ENCODE measurements at regions not wholly inside any gene's neighbourhood (a gene's known extent, or its start where the extent isn't known, plus 50 kb on each side); places are given as distances from the start of the nearest gene placed in this dataset.
"Not testable (repeated sequence)": the region's sequence is repeated elsewhere in the genome, so short reads cannot be mapped to it uniquely, and the experiment has no call there.

DNA sequence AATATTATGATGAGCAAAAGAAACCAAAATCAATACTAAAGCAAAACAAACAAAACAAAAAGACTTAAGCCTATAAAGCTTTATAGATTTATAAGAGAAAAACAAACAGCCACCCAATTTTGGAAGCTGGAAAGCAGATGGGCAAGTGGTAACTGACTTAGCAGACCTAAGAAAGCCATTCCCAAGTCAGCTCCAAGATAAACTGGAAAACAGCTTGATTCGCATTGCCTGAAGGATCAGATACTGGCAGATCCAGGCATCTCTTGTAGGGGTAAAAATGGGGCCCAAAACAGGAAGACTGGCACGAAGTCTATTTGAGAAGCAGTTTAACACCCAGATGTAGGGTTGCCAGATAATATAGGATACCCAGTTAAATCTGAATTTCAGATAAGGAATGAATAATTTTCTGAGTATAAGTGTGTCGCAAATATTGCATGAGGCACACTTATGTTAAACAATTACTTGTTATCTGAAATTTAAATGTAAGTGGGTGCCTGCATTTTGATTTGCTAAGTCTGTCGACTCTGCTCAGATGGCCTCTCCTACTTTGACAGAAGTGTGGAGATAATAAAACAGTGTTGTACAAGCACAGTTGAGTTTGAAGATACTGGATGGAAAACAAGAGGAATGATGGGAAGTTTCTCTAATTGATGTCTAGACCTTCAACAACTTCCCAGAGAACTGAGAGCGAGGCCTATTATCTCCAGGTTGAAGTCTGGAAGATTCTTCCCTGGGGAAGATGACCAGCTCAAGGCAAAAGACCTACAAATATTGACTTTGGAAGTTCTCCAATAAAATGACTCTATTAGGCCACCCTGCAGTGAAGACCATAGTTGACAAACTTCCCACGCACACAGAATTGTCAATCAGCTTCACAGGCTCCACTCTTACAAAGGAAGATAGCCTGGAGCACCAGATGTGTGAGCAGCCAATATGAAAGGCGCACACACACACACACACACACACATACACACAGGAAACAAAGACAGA lies 113.4 kb downstream of the FAM50B start:
- DNase-seq, result no peak

DNA sequence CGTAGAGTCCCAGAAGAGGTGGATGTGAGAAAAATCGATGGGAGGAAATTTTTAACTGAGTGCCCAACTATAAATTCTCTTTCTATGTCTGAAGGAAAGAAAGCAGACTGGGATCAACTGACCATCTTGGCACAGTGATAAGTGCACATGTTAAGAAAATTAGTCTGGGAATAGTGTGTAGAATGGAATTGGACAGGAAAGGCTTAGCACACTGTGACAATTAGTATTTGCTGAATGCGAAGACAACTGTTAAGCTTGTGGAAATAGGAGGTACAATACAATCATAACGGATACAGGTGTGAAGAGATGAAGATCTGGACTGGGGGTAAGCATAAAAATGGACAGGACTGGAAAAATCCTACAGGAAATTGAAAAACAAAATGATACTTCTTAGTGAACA lies 114.3 kb downstream of the FAM50B start:
- DNase-seq, result no peak

DNA sequence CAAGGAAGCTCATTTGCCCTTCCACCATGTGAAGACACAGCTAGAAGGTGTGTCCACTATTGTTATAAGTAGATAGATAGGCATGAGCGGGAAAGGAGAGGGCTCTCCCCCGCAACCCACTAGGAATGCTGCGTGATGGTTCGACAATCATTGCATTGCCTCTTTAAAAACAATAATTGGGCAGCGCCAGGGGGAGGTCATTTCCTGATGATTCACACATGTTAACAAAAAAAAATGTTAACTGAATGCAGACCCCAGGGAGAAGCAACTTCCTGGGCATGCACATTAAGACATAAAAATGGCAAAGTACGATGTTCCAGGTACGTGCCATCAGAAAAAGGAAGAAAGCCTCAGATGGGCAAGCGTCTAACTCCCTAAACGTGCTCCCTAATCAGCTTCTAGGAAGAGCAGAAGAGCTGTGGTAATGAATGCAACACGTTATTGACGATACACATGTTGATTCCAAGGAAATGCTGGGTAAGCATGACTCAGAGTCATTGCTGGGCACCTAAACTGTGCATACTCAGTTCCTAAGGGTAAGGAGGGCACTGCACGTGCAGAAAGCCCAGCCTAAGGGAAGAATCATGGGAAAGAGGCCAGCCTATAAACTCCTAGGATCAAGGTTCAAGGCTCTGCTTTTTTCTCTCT lies 113.7 kb downstream of the FAM217A start:
- no peak for DNase-seq

DNA sequence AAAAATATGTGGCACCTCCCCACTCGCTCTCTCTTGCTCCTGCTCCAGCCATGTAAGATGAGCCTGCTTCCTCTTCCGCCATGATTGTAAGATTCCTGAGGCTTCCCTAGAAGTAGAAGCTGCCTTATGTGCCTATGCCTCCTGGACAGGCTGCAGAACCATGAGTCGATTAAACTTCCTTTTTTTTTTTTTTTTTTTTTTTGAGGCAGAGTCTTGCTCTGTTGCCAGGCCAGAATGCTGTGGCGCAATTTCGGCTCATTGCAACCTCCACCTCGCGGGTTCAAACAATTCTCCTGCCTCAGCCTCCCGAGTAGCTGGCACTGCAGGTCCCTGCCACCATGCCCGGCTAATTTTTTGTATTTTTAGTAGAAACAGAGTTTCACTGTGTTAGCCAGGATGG lies 112.5 kb downstream of the FAM217A start:
- DNase-seq, result no peak

DNA sequence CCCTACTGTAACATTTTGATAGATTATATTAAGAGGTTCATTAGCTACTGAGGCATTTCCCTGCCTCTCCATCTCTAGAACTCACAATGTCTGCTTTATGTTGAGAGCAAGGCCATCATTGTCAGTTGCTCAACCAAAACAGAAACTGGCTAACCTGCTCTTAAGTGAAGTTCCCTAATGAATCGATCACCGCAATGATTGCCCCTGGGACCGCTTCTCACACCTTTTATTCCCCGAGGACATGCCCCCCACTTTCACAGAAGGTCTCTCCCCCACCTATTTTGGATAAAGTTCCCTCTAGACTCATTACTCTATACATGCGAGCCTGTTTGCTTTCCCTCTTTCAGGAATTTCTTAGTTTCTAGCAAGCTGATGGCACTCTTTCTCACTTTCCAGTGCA lies 108.8 kb downstream of the FAM217A start:
- DNase-seq, result no peak

DNA sequence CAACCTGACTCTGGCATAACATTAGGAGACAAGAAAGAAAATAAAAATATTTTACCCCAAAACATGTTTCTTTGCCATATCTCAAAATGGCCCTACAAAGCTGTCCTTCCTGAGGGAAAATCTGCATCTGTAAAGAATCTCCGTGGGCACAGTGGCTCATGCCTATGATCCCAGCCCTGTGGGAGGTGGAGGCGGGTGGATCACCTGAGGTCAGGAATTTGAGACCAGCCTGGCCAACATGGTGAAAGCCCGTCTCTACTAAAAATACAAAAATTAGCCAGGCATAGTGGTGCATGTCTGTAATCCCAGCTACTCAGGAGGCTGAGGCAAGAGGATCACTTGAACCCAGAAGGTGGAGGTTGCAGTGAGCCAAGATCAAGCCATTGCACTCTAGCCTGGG lies 105.8 kb downstream of the FAM217A start:
- not testable (repeated sequence) for DNase-seq

DNA sequence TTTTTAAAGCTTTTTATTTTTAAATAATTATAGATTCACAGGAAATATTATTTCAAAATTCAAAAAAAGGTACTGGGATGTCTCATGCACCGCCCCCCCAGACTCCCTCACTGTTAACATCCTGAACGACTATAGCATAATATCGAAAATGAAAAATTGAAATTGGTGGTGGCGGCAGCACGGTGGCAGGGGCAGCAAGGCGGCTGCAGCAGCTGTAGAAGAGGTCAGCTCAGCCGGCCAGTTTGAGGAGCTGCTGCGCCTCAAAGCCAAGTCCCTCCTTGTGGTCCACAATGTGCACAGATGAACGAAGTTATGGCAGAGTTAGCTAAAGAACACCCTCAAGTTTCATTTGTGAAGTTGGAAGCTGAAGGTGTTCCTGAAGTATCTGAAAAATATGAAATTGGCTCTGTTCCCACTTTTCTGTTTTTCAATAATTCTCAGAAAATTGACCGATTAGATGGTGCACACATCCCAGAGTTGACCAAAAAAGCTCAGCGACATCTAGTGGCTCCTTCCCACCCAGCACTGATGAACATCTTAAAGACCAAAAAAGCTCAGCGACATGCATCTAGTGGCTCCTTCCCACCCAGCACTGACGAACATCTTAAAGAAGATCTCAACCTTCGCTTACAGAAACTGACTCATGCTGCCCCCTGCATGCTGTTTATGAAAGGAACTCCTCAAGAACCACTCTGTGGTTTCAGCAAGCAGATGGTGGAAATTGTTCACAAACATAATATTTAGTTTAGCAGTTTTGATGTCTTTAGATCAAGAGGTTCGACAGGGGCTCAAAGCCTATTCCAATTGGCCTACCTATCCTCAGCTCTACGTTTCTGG lies 100.8 kb downstream of the FAM217A start:
- DNase-seq, result no peak

DNA sequence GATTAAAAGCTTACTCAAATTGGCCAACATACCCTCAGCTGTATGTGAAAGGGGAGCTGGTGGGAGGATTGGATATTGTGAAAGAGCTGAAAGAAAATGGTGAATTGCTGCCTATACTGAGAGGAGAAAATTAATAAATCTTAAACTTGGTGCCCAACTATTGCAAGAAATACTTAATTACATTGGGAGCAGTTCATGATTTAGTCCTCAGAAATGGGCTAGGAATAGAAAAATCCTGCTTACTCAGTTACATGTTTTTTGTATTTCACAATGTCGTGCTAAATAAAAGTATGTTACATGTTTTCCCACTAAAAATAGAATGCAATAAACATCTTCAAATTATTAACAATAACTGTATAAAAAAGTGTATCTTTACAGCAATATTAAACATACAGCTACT lies 100.0 kb downstream of the FAM217A start:
- DNase-seq, result not testable (repeated sequence)

DNA sequence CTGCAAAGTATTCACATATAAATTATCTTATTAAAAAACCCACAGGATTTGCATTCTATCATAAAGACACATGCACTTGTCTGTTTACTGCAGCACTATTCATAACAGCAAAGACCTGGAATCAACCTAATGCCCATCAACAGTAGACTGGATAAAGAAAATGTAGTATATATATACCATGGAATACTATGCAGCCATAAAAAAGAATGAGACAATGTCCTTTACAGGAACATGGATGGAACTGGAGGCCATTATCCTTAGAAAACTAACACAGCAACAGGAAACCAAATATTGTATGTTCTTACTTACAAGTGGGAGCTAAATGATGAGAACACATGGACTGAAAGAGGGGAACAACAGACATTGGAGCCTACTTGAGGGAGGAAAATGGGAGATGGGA lies 97.0 kb downstream of the FAM217A start:
- DNase-seq, result no peak

DNA sequence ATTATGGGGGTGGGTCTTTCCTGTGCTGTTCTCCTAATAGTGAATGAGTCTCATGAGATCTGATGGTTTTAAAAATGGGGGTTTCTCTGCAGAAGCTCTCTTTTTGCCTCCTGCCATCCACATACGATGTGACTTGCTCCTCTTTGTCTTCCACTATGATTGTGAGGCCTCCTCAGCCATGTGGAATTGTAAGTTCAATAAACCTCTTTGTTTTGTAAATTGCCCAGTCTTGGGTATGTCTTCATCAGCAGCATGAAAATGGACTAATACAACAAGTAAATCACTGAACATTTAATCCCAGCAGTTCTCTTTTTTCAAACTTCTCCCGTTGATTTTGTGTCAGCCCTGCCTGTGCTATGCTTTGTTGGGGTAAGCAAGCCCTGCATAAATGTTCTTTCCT lies 95.2 kb downstream of the FAM217A start:
- no peak for DNase-seq

DNA sequence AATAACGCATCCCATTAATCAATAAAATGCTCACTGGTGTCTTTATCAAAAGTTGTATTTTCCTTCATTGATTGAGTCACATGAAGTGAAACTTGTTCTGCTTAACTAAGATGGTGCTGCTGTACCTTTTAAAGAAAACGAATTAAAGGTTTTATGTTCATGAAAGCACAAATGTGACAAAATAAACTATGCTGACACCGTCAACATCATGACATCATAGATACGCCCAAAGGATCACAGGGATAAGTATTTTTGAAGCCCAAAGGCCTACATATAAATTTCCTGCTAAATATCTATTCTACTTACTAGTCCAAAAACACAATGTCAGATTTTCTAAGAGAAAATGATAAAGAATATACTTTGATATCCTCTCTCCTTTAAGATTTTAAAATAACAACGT lies 94.4 kb downstream of the FAM217A start:
- DNase-seq, result no peak

DNA sequence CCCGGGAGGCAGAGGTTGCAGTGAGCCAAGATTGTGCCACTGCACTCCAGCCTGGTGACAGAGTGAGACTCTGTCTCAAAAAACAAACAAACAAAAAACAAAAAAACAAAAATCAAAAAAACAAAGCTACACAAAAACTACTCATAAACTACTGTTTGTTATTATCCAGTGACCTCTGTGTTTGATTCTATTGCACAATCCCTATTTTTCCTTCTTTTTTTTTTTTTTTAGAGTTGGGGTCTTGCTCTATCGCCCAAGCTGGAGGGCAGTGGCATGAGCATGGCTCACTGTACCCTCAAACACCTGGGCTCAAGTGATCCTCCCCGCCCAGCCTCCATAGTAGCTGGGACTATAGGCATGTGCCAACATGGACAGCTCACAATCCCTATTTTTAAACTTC lies 92.7 kb downstream of the FAM217A start:
- no peak for DNase-seq

DNA sequence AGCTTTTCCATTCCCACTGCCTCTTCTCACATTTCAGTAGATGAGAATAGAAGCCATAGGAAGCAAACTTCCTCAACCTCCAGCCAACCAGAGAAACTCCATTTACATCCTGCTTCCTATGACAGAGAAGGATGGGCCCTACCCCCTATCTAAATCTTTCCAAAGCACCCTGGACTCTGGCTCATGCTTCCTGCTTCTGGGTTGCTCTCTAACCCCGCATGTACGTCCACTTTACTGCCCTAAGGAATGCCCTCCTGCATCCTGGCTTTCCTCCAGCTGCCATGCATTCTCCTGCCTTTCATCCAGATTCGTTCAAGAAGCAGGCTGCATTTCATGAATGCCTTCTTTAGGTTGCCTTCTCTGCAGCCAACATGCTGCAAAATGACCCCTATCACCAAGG lies 91.9 kb downstream of the FAM217A start:
- no peak for DNase-seq

DNA sequence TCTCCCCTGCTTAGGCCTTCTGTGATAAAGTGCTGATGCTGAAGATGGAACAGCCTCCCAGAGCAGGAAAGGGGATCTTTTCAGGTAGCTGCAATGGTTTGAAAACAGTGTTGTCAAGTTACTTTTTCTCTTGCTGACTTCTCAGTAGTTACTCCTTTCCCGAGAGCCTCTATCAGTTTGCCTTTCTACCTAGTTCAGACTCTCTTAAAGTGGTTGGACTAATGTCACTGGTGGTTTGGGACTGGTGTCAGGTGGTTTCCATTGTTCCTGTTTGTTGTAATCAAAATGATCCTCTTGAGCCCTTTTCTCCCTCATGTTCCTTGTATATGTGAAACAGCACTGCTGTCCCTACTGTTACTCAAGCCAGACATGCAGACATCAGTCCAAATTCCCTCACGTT lies 91.4 kb downstream of the FAM217A start:
- no peak for DNase-seq

DNA sequence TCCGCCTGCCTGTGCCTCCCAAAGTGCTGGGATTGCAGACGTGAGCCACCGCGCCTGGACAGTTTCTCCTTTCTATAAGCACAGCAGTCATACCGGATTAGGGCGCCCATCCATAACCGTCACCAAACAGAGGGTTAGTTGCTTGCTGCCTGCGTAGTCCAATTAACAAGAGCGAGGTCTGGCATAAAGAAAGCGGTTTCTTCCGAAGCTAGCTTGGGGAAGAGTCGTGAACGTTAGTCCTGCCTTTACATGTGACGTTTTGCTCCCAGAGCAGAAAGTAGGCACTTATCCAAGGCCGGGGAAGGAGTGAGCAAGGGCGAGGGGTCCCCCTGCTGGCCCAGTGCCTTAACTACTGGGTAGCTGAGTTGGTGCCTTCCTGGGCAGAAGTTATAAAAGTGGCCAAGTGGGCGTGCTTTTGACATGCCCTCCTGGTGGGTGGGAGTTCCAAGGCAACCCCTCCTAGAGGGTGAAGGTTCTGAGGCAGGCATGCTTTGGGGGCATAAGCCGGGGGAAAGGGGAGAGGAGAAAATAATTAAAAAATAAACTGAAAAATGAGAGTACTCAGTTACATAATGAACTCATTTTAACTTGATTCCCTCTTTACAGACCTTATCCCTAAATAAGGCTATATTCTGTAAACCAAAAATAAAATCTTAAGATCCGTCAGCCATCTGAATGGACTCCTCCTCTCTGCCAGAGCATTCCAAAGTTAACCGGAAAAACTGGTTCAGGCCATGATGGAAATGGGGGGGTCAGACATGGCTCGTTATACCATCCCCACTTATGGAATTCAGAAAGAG lies 88.0 kb downstream of the FAM217A start:
- no peak for DNase-seq

DNA sequence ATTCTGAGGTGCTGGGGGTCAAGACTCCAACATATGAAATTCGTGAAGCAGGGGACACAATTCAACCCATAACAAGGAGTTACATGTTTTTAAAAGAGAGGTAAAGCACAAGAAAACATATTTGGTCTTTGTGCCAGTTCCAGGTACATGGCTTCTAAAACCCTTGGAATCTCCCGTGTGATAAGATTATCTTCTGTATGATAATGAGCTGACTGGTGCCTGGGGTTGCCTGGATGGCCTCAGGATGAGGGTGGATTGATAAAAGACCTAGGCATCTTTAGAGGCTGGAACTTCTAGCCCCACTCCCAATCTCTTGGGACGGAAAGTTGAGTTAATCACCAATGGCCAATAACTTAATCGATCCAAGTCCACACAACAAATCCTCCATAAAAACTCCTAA lies 87.0 kb downstream of the FAM217A start:
- no peak for DNase-seq

DNA sequence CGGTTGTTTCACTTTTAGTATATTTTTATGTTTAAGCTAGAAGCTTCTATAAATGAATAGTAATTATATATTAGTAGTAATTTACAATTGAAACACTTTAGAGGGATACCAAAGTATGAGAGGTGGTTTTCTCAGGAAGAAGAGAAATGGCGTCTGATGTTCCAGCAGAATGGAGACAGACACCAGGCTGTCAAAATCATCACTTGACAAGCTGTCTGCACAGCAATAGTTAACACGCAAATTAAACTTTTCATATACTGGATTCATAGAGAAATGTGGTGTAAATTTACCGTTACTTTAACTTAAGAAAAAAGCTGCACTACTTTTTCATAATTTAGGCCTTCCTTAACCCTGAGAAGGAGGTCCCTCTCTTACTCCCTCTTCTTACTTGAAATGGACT lies 82.6 kb downstream of the FAM217A start:
- DNase-seq, result no peak

DNA sequence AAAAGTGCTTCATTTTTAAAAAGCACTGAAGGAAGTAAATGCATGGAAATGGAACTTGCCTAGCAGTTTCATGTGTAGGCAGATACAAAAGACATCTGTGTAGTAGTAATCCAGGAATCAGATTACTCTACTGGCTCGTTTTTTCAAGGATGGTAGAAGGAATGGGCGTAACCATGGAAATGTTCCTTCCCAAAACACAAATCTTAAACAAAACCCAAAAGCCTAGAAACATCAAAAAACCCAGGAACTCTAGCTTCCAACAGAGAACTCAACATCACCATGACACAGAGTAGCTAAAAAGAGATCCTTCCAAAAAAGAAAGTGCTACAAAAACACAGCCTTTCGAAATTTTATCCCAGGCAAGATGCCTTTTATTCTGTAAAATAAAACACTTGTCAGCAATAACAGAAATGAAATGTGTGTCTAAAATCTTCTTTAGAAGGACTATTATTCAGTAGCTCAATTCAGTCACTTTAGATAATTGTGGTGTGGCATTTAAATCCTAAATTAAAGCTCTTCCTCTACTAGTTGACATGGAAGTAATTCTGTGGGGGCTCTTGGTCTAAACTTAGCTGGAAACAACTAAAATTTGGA lies 81.7 kb downstream of the FAM217A start:
- DNase-seq, result no peak

DNA sequence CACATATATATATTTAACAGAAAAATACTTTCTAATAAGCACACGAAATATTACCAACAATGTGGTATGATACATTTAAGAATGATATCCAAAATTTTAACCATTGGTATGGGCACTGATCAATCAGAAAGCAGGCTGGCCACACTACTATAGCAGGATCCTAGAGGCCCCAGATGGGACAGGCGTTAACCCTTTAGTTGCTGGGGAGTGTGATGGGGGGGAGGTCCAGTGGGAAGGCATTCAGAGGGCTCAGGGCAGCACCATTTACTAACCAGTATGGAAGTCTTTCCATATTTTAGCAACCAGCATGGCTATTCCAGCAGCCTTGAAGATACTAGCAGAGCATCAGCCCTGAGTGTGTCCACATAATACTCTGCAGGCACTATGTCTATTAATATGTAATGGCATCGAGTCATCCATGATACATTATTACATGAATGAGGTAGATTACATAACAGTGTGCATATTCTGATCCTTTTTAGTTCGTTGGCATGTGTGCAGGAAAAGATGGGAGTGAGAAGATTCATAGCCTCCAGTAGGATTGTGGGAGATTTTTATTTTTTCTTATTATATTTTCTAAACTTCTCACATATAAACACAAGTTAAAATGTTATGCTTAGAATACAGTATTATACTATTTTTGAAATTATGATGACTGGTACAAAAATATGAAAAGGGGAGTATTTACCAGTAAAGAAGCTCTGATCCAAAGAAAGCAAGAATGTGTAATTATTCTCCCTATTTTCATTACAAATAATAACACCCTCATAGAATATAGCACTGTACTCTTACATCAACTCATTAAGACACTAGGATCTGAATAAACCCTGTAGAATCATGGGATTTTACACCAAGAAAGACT lies 78.9 kb downstream of the FAM217A start:
- DNase-seq, result no peak

DNA sequence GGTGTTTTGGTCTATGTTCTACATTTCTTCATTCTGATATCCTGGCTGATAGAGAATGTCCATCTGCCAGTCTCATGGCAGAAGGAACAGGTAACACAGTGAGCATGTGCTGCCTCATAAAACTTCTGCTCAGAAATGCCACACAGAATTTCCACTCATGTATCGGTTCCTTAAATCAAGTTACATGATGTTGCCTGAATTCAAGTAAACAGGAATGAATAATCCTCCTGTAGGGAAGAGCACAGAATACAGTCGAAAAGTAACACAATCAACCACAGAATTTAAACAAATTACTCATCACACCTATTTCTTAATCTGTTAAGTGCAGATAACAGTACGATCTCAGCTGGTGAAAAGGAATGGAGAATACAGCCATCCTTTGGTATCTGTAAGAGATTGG lies 74.7 kb downstream of the FAM217A start:
- no peak for DNase-seq

Data from NCI-H1417 treated with DMSO at 0.1 percent for 48 hours (cell line).